Mesendoderm (in vitro differentiated cells): ENCODE measurements at regions not wholly inside any gene's neighbourhood (a gene's known extent, or its start where the extent isn't known, plus 50 kb on each side); places are given as distances from the start of the nearest gene placed in this dataset.

Experiments used
- DNase-seq: peaks from one replicate; pipeline ENCODE4 v3.0.0; 2013
- H2AK5ac ChIP-seq: 2 replicates; pipeline ENCODE4 v1.6.1; 2013; ENCODE audit warnings: low read length, inconsistent platforms
- H2BK120ac ChIP-seq: 2 replicates; pipeline ENCODE4 v1.6.1; 2013; ENCODE audit warnings: low read depth, mild to moderate bottlenecking, low read length, moderate library complexity, mixed read lengths
- H2BK15ac ChIP-seq: replicated peaks from 2 replicates; pipeline ENCODE4 v1.6.1; 2013; ENCODE audit warnings: low read depth, mild to moderate bottlenecking, moderate library complexity
- H2BK5ac ChIP-seq: 2 replicates; pipeline ENCODE4 v1.6.1; 2013; ENCODE audit warnings: low read length, inconsistent platforms
- H3K18ac ChIP-seq: 2 replicates; pipeline ENCODE4 v1.6.1; 2013; ENCODE audit warnings: mild to moderate bottlenecking, low read length, mixed read lengths
- H3K23ac ChIP-seq: one replicate; pipeline ENCODE4 v1.6.1; 2013; ENCODE audit warnings: low read length
- H3K27ac ChIP-seq: 2 replicates; pipeline ENCODE4 v1.5.1; 2013; ENCODE audit warnings: low read depth, mild to moderate bottlenecking, inconsistent platforms, low read length, moderate library complexity
- H3K27me3 ChIP-seq: 2 replicates; pipeline ENCODE4 v1.6.1; 2013; ENCODE audit warnings: low read length, control low read depth, mild to moderate bottlenecking, inconsistent platforms; ENCODE audit not compliant: insufficient read depth, poor library complexity
- H3K36me3 ChIP-seq: 2 replicates; pipeline ENCODE4 v1.6.1; 2013; ENCODE audit warnings: low read length, inconsistent platforms; ENCODE audit not compliant: control insufficient read depth, insufficient read depth
- H3K4ac ChIP-seq: one replicate; pipeline ENCODE4 v1.6.1; 2013; ENCODE audit warnings: low read depth, mild to moderate bottlenecking, low read length, moderate library complexity
- H3K4me1 ChIP-seq: 2 replicates; pipeline ENCODE4 v1.6.1; 2013; ENCODE audit warnings: low read depth, low read length, inconsistent platforms; ENCODE audit not compliant: control insufficient read depth
- H3K4me2 ChIP-seq: 2 replicates; pipeline ENCODE4 v1.6.1; 2013; ENCODE audit warnings: low read length
- H3K4me3 ChIP-seq: 2 replicates; pipeline ENCODE4 v1.5.1; 2013; ENCODE audit warnings: mild to moderate bottlenecking, low read length
- H3K56ac ChIP-seq: one replicate; pipeline ENCODE4 v1.6.1; 2013; ENCODE audit warnings: low read length
- H3K79me1 ChIP-seq: 2 replicates; pipeline ENCODE4 v1.6.1; 2013; ENCODE audit warnings: low read length, inconsistent platforms
- H3K79me2 ChIP-seq: 2 replicates; pipeline ENCODE4 v1.6.1; 2013; ENCODE audit warnings: mild to moderate bottlenecking, low read length; ENCODE audit not compliant: control insufficient read depth, insufficient read depth
- H3K9ac ChIP-seq: 2 replicates; pipeline ENCODE4 v1.6.1; 2013; ENCODE audit warnings: low read length, inconsistent platforms
- H4K5ac ChIP-seq: one replicate; pipeline ENCODE4 v1.6.1; 2013; ENCODE audit warnings: low read length
- H4K8ac ChIP-seq: one replicate; pipeline ENCODE4 v1.6.1; 2013; ENCODE audit warnings: low read depth, mild to moderate bottlenecking, control low read depth, low read length, moderate library complexity
- WGBS: extraction: QIAGEN DNeasy Blood & Tissue Kit; methylation state at CpG from one replicate; pipeline ENCODE4 v1.1.7; 2013; ENCODE audit warnings: low lambda C conversion rate, missing lambda C conversion rate; ENCODE audit not compliant: insufficient coverage; ENCODE audit errors: extremely low coverage; 5-methylcytosine and 5-hydroxymethylcytosine counted together

GRCh38 chr4:18556402-18556801 is 534.8 kb upstream of the LCORL start:
- Histone ChIP-seq H2AK5ac (no peak overlapping the region), H2BK5ac (no peak overlapping the region), H4K5ac (no peak overlapping the region), H3K4me1 (no peaks in the 10 kb centered on the region), H2BK120ac (no peak overlapping the region), H3K4me3 (no peak overlapping the region), H3K4ac (no peak overlapping the region), H4K8ac (no peak overlapping the region), H3K36me3 (no peaks in the 10 kb centered on the region), H3K9ac (no peak overlapping the region), H3K56ac (no peak overlapping the region), H3K79me2 (no peaks in the 10 kb centered on the region), H3K27me3 (no peaks in the 10 kb centered on the region), H3K4me2 (no peak overlapping the region), H3K23ac (no peak overlapping the region), H3K27ac (no peak overlapping the region), H3K79me1 (no peaks in the 10 kb centered on the region), H3K18ac (no peak overlapping the region), H2BK15ac (no peak overlapping the region)
- DNase-seq, result no peak
- WGBS, result no CpG with 5 or more reads among the region's 1 CpG

- no peaks in the 10 kb centered on the region for H3K27me3 ChIP-seq
- H3K4me3 ChIP-seq, result no peak overlapping the region
- H3K4me1 ChIP-seq, result no peaks in the 10 kb centered on the region
- H3K36me3 ChIP-seq, result no peaks in the 10 kb centered on the region
- no peak overlapping the region for H3K23ac ChIP-seq
- no peak overlapping the region for H3K27ac ChIP-seq
- no peak overlapping the region for H3K4me2 ChIP-seq
- H3K4ac ChIP-seq, result no peak overlapping the region
- no peak overlapping the region for H2BK120ac ChIP-seq
- no peak overlapping the region for H2BK5ac ChIP-seq
- no peak overlapping the region for H3K56ac ChIP-seq
- H4K8ac ChIP-seq, result no peak overlapping the region
- no CpG with 5 or more reads among the region's 6 CpGs for WGBS
- no peaks in the 10 kb centered on the region for H3K79me1 ChIP-seq
- no peaks in the 10 kb centered on the region for H3K79me2 ChIP-seq
- no peak overlapping the region for H3K9ac ChIP-seq
- no peak overlapping the region for H2AK5ac ChIP-seq
- H4K5ac ChIP-seq, result no peak overlapping the region
- no peak overlapping the region for H3K18ac ChIP-seq
- H2BK15ac ChIP-seq, result no peak overlapping the region
- no peak for DNase-seq
These were observed 518.8 kb upstream of the LCORL start for GRCh38 chr4:18540349-18540748.

- H4K8ac ChIP-seq, result no peak overlapping the region
- H3K4me1 ChIP-seq, result no peaks in the 10 kb centered on the region
- no peak overlapping the region for H3K4me3 ChIP-seq
- H2BK15ac ChIP-seq, result no peak overlapping the region
- WGBS, result no CpG with 5 or more reads among the region's 2 CpGs
- H3K4me2 ChIP-seq, result no peak overlapping the region
- DNase-seq, result no peak
- no peak overlapping the region for H2BK5ac ChIP-seq
- H3K23ac ChIP-seq, result no peak overlapping the region
- no peak overlapping the region for H3K18ac ChIP-seq
- no peak overlapping the region for H3K9ac ChIP-seq
- H4K5ac ChIP-seq, result no peak overlapping the region
- H3K4ac ChIP-seq, result no peak overlapping the region
- H3K27ac ChIP-seq, result no peak overlapping the region
- no peaks in the 10 kb centered on the region for H3K79me1 ChIP-seq
- no peak overlapping the region for H2BK120ac ChIP-seq
- no peaks in the 10 kb centered on the region for H3K79me2 ChIP-seq
- H2AK5ac ChIP-seq, result no peak overlapping the region
- H3K27me3 ChIP-seq, result no peaks in the 10 kb centered on the region
- no peaks in the 10 kb centered on the region for H3K36me3 ChIP-seq
- H3K56ac ChIP-seq, result no peak overlapping the region
These were observed 516.6 kb upstream of the LCORL start for GRCh38 chr4:18538121-18538520.

GRCh38 chr4:18536428-18536827 is 514.9 kb upstream of the LCORL start:
- Histone ChIP-seq H3K4me3 (no peak overlapping the region), H2AK5ac (no peak overlapping the region), H3K36me3 (no peaks in the 10 kb centered on the region), H3K9ac (no peak overlapping the region), H3K27ac (no peak overlapping the region), H3K56ac (no peak overlapping the region), H2BK5ac (no peak overlapping the region), H3K4me2 (no peak overlapping the region), H3K27me3 (no peaks in the 10 kb centered on the region), H3K23ac (no peak overlapping the region), H4K8ac (no peak overlapping the region), H2BK120ac (no peak overlapping the region), H3K79me1 (no peaks in the 10 kb centered on the region), H4K5ac (no peak overlapping the region), H3K4ac (no peak overlapping the region), H3K79me2 (no peaks in the 10 kb centered on the region), H2BK15ac (no peak overlapping the region), H3K4me1 (no peaks in the 10 kb centered on the region), H3K18ac (no peak overlapping the region)
- DNase-seq, result peak; percentile 73
- WGBS, result no CpG with 5 or more reads among the region's 2 CpGs

GRCh38 chr4:18535948-18536347 is 514.4 kb upstream of the LCORL start:
- Histone ChIP-seq H4K5ac (no peak overlapping the region), H2AK5ac (no peak overlapping the region), H3K4ac (no peak overlapping the region), H3K9ac (no peak overlapping the region), H3K4me3 (no peak overlapping the region), H4K8ac (no peak overlapping the region), H3K23ac (no peak overlapping the region), H3K4me2 (no peak overlapping the region), H3K27me3 (no peaks in the 10 kb centered on the region), H2BK15ac (no peak overlapping the region), H3K36me3 (no peaks in the 10 kb centered on the region), H2BK120ac (no peak overlapping the region), H3K56ac (no peak overlapping the region), H3K4me1 (no peaks in the 10 kb centered on the region), H3K79me2 (no peaks in the 10 kb centered on the region), H2BK5ac (no peak overlapping the region), H3K27ac (no peak overlapping the region), H3K18ac (no peak overlapping the region), H3K79me1 (no peaks in the 10 kb centered on the region)
- DNase-seq, result no peak

- Histone ChIP-seq H4K5ac (no peak overlapping the region), H3K4me2 (no peak overlapping the region), H3K4me1 (no peaks in the 10 kb centered on the region), H3K4me3 (no peak overlapping the region), H3K79me2 (no peaks in the 10 kb centered on the region), H3K4ac (no peak overlapping the region), H3K27me3 (no peaks in the 10 kb centered on the region), H3K18ac (no peak overlapping the region), H3K79me1 (no peaks in the 10 kb centered on the region), H2BK15ac (no peak overlapping the region), H2BK120ac (no peak overlapping the region), H2BK5ac (no peak overlapping the region), H3K9ac (no peak overlapping the region), H3K23ac (no peak overlapping the region), H3K36me3 (no peaks in the 10 kb centered on the region), H2AK5ac (no peak overlapping the region), H4K8ac (no peak overlapping the region), H3K27ac (no peak overlapping the region), H3K56ac (no peak overlapping the region)
- no peak for DNase-seq
- no CpG with 5 or more reads among the region's 3 CpGs for WGBS
These were observed 511.8 kb upstream of the LCORL start for GRCh38 chr4:18533262-18533775.
